Esophagus squamous epithelium (tissue), 4 donors: ENCODE measurements at regions not wholly inside any gene's neighbourhood (a gene's known extent, or its start where the extent isn't known, plus 50 kb on each side); places are given as distances from the start of the nearest gene placed in this dataset.

Experiments used
- CTCF ChIP-seq, 6 experiments: fragments of 450-650 bp in 4 of 6; fragments of 200-600 bp in 2 of 6; sonication (generic) in 2 of 6; IDR thresholded peaks; one replicate each; pipeline ENCODE4 v1.5.1; 2016 to 2019; ENCODE audit warnings: antibody characterized with exemption in 6 of 6, mild to moderate bottlenecking in 4 of 6, moderate library complexity in 4 of 6
- POLR2A ChIP-seq, 4 donors: fragments of 450-650 bp; IDR thresholded peaks; one replicate each; pipeline ENCODE4 v1.6.1; 2017; ENCODE audit warnings: antibody characterized with exemption in 4 of 4, mild to moderate bottlenecking in 4 of 4, moderate library complexity in 3 of 4

GRCh38 chr7:5132539-5132938 lies 57.5 kb upstream of the WIPI2 start:
- no peak for TF ChIP-seq POLR2A (IDR thresholded peaks at IDR 0.05)
- TF ChIP-seq CTCF (IDR thresholded peaks at IDR 0.05) = no peak
